CD1c-positive myeloid dendritic cell (primary cell): ENCODE measurements at regions not wholly inside any gene's neighbourhood (a gene's known extent, or its start where the extent isn't known, plus 50 kb on each side); places are given as distances from the start of the nearest gene placed in this dataset.

Experiments
- DNase-seq: peaks from one replicate; pipeline ENCODE4 v3.0.0-alpha.2; 2016; ENCODE audit errors: extremely low spot score

DNA sequence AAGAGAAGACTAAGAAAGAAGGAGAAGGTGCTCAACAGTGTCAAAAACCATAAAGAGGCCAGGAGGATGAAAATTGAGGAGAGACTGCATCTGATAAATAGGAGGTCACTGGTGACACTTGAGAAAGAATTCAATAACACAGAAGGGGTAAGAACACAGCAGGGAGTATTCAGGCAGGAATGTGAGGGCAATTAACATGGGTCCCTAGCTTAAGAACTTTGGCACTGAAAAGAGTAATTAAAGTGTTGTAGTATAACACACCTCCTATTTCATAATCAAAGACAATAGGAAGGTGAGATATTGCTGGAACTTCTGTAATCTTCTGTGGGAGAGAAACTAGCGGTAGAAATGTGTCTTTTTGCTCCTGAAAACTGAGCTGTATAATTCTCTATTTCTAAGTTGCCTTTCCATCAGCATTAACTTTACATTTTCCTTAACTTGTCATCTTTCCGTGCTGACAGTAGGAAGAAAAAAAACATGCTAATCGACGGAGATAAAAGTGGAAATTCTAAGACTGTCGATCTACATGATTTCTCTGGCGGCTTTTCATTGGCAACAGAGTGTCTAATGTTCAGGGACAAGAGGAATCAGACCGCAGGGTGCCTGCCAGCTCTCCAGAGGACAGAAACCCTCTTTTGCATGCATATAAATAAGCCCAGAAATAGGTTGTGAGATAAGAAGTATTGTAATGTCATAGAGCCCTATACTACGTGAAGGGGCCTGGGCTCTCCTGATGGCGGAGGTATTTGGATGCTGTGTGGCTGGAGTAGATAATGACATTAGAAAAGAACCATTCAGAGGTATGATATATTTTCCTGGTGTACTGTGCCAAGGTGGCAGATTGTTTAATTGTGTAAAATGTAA, 147.9 kb upstream of the GAP43 start:
- no peak for DNase-seq

DNA sequence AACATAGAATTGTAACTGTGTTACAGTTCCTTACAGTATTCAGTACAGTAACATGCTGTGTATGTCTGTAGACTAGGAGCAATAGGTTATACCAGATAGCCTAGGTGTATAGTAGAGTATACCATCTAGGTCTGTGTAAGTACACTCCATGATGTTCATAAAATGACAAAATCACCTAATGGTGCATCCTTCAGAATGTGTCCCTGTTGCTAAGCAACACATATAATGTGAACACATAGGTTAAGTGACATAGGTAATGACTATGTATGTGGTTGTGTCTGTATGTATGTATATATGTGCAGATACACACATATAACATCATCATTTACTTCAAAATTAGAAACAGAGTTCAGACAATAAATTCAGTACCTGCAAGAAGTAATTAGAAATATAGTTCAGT, 146.8 kb upstream of the GAP43 start:
- DNase-seq, result no peak

DNA sequence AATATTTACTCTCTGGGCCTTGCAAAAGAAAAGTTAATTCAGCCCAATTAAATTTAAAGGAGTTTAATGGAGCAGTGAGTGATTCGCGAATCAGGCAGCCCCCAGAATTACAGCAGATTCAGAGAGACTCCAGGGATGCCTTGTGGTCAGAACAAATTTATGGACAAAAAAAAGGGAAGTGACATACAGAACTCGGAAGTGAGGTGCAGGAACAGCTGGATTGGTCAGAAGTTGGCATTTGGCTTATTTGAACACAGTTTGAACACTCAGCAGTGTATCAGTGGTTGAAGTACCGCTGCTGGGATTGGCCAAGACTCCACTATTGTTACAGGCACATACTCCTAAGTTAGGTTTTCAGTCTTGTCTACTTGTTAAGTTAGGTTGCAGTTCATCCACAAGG, 145.0 kb upstream of the GAP43 start:
- no peak for DNase-seq

DNA sequence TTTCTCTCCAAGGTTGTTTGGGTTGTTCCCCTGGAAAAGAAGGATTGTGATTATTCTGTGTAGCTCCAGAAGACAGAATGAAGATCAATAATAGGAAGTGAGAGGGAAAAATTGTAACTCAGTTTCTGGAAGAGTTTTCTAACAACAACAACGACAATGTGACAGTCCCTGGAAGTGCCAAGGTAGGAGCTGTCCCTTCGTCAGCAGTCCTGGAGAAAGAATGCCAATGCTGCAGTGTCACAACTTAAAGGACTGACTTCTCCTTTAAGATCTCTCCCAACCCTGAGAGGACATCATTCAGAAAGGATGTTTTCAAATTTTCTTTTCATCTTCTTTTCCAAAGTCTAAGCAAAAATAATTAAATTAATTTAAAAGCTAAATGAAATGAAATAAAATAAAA, 136.4 kb upstream of the GAP43 start:
- DNase-seq, result no peak

DNA sequence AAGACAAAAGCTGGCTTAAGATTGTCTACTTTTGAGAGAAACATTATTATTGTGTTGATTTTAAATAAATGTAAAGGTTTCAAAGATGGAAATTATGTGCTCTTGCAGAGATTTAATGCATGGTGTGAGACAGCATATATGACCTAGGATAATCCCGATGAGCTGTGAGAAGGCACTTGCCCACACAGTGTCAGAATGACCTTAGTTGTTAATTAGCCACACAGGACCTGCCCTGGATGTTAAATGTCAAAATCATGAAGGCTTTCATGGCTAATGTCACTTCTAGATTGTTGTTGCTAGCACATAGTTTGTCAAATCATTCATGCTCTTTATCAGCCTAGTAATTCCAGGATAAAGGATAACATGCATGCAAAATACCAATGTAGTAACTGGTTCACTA, 135.3 kb upstream of the GAP43 start:
- DNase-seq, result no peak

DNA sequence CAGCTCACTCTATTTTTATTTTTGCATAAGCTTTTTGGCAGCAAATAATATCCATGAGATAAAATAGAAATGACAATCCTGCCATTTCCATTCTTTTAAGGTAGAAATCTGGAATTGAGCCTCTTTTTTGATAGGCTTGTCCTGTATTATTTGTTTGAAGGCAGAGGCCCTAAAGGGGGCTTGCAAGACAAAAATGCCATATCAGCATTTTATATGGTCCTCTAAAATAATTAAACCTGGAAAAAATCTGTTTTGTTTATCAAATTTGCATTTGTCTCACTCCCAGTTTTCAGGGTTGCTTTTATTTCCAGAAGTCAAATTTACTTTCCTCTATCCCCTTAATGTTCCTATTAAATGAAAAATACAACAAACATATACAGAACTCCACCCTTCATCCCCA, 134.9 kb upstream of the GAP43 start:
- no peak for DNase-seq

DNA sequence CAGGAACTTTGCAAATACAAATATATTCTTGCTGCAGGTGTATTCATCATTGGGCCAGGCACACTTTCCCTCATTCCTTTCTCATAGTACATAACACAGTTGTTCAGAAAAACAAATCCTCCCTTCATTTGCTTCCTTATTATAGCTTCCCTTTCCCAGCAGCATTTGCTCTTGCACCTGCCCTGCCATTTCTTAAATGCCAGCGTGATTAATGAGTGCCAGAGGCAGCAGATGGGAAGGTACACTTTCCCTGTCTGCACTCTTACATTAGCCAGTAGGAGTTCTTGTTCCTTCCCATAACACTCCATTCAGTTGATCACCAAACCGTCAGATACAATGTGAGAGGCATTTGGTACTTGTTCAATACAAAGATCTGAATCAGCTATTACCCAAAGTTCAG, 128.5 kb upstream of the GAP43 start:
- DNase-seq, result no peak

DNA sequence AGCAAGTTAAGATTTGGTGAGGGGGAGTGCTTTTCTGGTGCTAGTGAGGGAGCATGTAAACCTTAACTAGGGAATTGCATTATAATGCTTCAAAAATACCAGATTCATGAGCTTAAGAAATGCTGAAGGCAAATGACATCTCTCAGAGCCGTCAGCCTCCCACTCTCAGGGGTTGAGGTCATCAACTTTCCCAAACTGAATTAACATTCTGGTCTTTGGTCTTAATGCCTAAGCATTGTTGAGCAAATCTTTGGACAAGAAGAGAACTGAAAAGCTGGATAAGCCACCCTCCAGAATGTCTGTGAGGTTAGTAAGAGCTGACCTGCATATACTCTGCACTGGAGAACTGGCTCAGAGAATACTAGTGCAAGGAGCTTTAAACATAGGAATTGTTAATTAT, 124.9 kb upstream of the GAP43 start:
- no peak for DNase-seq

DNA sequence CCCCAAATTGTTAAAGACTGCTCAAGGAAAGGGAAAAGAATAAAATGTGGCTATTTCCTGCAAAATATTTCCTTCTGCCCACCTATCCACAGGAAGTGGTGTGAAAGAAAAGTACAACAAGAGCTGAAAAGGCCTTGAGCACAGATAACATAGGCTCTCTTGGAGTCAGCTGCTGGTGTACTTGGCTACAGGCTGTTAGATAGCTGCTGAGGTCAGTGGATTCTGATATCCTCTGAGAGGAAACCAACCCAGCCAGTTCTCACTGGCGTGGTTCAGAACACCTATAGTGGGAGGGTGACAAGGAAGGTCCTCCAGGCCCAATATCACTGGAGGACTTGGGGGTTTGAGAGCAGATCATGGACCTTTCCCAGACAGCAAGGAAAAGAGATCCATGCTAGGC, 124.4 kb upstream of the GAP43 start:
- DNase-seq, result no peak

DNA sequence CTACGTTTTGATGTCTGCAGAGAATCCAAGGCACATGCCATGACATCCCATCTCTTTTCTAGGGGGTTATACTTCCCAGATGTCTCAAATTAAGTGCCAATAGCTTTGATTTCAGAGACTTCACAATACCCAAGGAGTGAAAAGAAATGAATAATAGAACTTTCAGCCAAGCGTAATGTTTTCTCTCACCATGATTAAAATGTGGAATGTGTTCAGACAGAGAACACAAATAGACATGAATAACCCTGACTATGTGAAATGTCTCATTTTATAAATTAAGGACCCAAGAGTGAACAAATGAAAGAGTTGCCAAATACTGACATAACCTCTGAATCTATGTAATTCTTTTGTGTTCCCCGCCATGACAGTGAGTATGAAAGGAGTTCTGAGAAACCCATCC, 123.6 kb upstream of the GAP43 start:
- DNase-seq, result no peak

DNA sequence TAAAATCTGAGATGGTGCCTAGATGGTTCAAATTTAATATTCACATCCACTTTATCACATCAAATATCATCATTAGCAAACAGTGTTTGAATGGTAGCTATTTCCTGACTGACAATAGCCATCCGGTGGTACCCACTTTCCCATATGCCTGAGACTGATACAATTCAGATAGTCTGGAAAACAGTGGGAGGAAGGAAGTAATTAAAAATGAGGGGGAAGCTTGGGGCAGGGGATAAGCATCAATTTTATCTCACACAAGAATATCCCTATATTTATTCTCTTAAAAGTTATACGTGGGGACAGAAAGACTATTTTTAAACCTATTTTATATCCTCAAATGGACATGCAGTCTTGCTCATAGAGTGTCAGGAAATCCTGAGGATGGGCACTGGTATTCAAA, 122.5 kb upstream of the GAP43 start:
- DNase-seq, result no peak

DNA sequence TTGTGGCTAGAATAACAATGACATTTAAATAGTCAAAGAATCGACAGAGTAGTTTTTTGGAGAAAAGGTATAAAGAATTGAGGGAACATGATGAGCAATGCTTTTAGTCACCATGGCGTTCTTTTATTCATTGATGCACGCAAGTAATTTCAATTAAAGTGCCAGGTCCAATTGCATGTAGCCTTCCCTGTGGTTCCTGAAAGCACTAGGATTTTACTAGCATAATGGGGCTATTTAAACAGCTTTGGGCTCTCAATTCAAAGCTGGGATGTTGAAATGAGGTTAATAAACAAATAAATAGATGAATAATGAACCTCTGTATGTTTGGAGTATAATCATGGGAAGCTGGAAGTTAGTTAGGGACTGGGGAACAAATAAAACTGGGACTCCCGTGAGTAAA, 121.2 kb upstream of the GAP43 start:
- no peak for DNase-seq

DNA sequence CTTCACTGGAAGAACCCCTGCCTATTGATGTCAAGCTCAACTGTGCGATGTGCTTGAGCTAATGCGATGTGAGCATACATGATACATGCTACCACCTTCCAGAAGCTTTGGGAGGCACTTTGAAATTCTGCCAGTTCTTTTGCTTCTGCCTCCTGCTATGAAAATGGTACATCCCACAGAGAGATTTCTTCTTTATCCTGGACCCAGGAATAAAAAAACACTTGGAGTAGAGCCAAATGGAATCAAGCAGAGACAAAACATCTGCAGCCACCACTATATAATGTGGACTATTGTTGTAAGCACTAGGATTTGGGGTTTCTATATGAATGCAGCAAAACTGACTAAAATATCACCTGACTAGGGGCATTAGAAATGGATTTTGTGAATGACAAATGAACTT, 119.9 kb upstream of the GAP43 start:
- DNase-seq, result no peak

DNA sequence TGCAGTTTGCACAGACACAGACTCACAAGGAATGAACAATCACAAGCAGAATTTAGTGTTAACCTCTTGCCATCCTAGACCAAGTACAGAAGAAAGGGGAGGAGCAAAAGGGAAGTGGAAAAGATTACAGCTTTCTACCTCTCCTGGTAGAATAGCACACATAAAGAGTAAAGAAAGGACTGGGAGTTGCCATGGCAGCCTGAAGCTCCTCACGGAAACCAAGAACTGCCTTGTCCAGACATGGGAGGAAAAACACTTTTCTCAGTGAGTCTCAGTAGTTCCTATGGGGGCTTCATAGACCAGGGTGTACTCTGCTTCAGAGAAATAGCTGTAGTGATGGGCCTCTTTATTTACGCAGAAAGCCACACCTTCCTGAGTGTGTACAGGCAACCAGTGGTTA, 114.7 kb upstream of the GAP43 start:
- no peak for DNase-seq

DNA sequence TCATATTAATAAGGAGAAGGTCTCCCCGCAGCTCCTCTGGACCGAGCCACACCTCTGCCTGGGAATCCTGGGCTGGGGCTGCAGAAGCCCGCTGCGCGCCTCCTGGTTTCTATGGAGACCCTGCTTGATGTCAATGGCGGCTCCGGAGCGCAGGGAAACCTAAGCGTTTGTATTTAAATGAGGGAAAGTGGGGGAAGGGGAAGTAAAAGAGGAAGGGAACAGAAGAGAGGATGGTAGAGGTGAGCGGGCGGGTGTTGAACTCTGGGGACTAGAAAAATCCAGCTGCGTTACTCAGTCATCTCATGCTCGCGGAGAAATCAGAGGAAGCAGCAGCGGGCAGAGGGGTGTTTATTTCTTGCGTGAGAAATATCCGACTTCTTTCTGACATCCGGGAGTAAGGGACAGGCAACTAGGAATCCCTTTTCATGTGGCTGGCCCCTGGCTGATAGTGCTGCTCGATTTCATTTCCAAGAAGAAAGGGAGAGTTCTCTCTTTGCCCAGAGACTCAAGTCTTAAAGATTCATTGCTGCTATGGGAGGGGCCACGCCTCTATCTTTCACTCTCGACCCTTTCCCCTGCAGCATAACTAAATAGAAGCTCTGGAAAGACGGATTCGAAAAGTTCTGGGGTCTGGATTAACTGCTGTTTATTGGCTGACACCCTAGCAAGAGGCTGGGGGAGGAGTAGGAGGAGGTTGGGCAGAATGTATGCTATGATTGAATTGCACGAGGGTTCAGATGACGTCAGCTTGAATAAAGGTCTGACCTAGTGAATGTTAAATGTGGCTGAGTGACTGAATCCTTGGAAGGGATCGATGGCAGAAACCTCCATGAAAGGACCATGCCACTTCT, 110.5 kb upstream of the GAP43 start:
- DNase-seq, result peak; percentile 15

DNA sequence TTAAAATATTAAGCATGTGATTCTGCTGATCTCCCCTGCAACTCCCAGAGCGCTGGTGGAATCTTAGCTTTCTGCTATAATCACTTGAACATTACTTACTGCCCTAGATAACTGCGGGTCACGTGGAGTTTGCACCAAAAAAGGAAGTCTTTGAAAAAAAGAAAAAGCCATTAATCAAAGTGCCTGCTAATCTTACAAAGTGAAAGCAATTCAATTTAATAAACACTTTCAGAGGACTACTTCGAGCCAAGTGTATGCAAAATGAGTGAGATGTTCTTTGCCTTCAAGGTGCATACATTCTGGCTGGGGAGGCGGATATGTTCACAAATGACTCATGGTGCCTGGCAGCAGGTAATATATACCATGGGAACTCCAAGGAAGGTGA, 109.9 kb upstream of the GAP43 start:
- peak; percentile 7 for DNase-seq

DNA sequence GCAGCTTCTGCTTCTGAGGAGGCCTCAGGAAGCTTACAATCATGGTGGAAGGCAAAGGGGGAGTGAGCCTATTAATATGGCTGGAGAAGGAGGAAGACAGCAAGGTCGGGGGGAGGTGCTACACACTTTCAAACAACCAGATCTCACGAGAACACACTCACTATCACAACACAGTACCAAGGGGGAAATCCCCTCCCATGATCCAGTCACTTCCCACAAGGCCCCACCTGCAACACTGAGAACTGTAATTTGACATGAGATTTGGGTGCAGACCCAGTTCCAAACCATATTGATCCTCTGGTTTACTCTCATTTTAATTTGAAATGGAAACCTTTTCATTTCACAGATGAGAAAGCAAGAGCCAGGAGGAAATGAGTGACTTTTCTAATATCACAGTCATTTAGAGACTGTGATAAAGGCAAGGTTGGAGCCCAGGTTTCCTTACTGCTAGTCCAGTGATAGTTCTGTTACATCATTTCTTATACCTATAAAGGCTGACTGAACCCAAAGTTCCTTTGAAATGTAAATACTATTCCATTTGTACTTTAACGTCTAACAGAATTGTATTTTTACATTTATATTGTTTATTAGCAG, 105.8 kb upstream of the GAP43 start:
- no peak for DNase-seq

DNA sequence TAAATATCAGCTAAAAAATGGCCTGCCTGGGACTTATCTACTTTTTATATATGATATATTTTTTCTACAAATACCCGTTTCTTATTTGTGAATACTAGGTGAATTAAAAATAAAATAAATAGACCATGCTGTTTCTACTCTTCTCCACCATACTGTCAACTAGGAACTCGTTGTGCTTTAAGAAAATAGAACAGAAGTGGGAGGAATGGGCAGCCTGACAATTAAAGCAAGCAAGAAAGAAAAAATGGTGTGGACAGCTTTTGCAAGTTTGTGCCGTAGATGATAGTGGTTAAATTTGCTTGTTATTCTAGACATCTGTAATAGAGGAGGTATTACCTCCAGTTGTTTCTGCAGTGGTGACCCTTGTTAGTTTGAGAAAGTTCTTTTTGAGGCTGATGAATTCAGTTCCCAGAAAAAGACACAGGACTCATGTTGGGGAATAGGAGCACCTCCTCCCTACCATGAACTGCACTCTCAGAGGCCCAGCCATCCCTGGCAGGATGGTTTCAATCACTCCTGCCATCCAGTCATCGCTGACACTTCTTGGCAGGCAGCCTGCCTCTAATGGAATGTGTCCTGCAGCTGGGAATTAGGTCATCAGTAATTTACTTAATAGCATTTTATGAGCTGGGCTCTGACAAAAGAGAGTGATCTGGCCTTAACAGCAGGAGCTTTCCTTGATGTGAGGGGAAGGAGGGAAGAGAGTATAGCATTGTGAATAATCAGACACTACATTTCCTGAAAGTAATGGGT, 105.0 kb upstream of the GAP43 start:
- no peak for DNase-seq

DNA sequence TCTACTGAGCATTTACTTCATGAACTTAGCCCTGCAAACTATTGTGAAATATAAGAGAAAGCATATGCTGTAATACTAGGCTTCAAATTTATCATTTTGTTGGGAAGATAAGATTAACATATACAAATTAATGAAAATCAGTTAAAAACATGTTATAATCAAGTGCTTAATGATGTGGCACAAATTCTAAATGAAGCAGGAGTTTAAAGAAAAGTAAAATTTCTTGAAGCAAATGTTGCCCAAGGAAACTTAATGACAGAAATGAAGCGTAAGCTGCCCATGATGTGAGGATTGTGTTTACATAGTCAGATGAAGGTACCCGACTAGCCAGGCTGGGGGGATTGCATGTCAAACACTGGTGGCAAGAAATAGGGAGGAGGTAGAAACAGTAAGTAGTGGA, 103.1 kb upstream of the GAP43 start:
- no peak for DNase-seq

DNA sequence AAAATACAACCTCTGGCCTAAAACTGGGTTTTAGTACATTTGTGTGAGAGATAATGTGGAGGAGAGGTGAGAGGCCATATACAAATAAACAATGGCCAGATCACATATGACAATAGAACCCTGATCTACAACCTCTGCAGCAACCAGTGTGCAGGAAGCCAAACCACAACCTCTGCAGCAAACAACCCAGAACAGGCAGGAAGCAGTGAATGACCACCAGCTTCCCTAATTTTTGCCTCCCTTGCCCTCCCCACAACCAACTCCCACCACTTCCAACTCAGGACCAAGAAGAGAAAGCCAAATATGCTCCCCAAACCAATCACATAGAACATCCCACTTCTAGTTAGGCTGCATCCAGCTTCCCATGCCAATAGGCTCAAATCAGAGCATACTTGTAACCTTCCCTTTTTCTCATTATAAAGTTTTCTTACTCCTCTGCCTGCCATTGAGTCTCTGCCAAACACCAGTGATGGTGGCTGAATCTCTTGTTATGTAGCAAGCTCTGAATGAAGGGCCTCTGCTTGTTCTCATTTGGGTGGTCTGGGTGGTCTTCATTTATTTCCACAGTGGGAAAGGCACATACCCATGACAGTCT, 102.6 kb upstream of the GAP43 start:
- no peak for DNase-seq

DNA sequence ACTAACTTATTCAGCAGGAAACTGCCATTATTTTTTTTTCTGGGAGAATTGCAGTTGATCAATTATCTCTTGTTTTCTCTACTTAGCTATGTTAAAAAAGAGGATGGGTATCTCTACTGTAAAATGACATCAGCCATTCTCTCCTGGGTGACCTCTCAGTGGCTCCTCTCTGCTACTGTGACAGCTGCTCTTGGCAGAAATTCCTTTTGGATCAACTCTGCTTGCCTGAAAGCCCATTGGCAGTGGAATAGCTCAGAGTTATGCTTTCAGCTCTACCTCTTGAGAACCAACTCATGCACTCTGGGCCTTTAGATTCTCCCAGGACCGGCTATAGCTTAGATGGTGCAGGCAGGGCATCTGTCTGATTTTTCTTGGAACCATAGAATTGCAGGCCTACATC, 99.9 kb upstream of the GAP43 start:
- DNase-seq, result no peak

DNA sequence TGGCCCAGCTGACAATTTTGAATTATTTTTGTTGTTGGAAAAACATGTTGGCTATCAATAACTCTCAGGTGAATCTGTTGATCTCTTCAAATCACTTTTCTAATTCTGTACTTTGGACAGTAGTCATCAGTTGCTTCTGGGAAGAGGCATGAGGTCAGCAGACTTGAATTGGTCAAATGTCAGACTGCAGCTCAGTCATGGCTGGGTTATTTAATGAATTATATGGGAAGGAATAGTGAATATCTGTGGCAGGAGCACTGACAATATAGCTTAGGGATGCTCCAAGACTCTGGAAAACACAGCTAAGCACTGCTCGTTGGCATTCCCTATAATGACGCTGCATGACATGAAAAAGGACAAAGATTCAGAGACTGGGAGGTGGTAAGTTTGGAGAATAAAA, 98.8 kb upstream of the GAP43 start:
- no peak for DNase-seq
